NB4 (cell line): ENCODE measurements at regions not wholly inside any gene's neighbourhood (a gene's known extent, or its start where the extent isn't known, plus 50 kb on each side); places are given as distances from the start of the nearest gene placed in this dataset.

Experiments
- CTCF ChIP-seq: IDR thresholded peaks from one replicate; pipeline ENCODE4 v1.5.1; 2012; ENCODE audit warnings: low read depth, low read length
- POLR2A ChIP-seq: IDR thresholded peaks from 2 replicates; pipeline ENCODE4 v1.6.1; 2011; ENCODE audit warnings: mild to moderate bottlenecking; ENCODE audit not compliant: insufficient read length; ENCODE audit errors: extremely low read depth

GRCh38 chr4:13143222-13144070 is 340.7 kb downstream of the RAB28 start:
- TF ChIP-seq CTCF = no peak
- TF ChIP-seq POLR2A = no peak
